ENCODE measurements at regions not wholly inside any gene's neighbourhood (a gene's known extent, or its start where the extent isn't known, plus 50 kb on each side); places are given as distances from the start of the nearest gene placed in this dataset.

DNA sequence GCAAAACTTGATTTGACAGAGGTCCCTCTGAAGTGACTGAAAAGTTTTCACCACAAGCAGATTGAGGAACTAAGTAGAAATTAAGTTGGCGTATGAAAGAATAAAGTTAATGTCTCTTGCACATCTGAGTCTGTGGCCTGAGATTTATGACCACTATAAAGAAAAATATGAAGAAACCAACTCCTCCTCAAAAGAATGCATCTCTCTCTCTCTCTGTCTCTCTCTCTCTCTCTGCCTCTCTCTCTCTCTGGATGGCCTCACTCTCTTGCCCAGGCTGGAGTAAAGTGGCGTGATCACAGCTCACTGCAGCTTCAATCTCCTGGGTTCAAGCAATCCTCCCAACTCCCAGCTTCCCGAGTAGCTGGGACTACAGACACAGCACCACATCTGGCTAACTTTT lies 55.2 kb downstream of the RPL22L1 start:
- TF ChIP-seq, protein P1, sequence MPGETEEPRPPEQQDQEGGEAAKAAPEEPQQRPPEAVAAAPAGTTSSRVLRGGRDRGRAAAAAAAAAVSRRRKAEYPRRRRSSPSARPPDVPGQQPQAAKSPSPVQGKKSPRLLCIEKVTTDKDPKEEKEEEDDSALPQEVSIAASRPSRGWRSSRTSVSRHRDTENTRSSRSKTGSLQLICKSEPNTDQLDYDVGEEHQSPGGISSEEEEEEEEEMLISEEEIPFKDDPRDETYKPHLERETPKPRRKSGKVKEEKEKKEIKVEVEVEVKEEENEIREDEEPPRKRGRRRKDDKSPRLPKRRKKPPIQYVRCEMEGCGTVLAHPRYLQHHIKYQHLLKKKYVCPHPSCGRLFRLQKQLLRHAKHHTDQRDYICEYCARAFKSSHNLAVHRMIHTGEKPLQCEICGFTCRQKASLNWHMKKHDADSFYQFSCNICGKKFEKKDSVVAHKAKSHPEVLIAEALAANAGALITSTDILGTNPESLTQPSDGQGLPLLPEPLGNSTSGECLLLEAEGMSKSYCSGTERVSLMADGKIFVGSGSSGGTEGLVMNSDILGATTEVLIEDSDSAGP (CRISPR knock-in tag; IDR thresholded peaks at IDR 0.05), result no peak
- TF ChIP-seq SP2 (IDR thresholded peaks at IDR 0.05; ENCODE audit: extremely low read depth, low read depth, low read length, poor library complexity, severe bottlenecking) (no peak), RCOR1 (IDR thresholded peaks at IDR 0.05; ENCODE audit: borderline replicate concordance in 1 of 2, low read depth in 2 of 2, low read length in 2 of 2) (no peak), ZNF57 (CRISPR knock-in tag; IDR thresholded peaks at IDR 0.05) (no peak), SP1 (CRISPR knock-in tag; IDR thresholded peaks at IDR 0.05) (no peak), SMAD3 (CRISPR knock-in tag; conservative IDR thresholded peaks at IDR 0.05) (no peak), ZFX (CRISPR knock-in tag; IDR thresholded peaks at IDR 0.05) (no peak)
- TF ChIP-seq, protein P2, sequence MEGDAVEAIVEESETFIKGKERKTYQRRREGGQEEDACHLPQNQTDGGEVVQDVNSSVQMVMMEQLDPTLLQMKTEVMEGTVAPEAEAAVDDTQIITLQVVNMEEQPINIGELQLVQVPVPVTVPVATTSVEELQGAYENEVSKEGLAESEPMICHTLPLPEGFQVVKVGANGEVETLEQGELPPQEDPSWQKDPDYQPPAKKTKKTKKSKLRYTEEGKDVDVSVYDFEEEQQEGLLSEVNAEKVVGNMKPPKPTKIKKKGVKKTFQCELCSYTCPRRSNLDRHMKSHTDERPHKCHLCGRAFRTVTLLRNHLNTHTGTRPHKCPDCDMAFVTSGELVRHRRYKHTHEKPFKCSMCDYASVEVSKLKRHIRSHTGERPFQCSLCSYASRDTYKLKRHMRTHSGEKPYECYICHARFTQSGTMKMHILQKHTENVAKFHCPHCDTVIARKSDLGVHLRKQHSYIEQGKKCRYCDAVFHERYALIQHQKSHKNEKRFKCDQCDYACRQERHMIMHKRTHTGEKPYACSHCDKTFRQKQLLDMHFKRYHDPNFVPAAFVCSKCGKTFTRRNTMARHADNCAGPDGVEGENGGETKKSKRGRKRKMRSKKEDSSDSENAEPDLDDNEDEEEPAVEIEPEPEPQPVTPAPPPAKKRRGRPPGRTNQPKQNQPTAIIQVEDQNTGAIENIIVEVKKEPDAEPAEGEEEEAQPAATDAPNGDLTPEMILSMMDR (IDR thresholded peaks at IDR 0.05 in 2 of 3, conservative IDR thresholded peaks at IDR 0.05 in 1 of 3; ENCODE audit: insufficient read depth in 2 of 3, low read depth in 1 of 3, low read length in 3 of 3), result no peak

All from K562 (cell line).